ENCODE measurements at regions not wholly inside any gene's neighbourhood (a gene's known extent, or its start where the extent isn't known, plus 50 kb on each side); places are given as distances from the start of the nearest gene placed in this dataset.

GRCh38 chr1:221164029-221164428 is 284.8 kb downstream of the HLX start:
- Mint-ChIP-seq H3K27me3 (no peaks in the 10 kb centered on the region), H3K9me3 (no peaks in the 10 kb centered on the region)

DNA sequence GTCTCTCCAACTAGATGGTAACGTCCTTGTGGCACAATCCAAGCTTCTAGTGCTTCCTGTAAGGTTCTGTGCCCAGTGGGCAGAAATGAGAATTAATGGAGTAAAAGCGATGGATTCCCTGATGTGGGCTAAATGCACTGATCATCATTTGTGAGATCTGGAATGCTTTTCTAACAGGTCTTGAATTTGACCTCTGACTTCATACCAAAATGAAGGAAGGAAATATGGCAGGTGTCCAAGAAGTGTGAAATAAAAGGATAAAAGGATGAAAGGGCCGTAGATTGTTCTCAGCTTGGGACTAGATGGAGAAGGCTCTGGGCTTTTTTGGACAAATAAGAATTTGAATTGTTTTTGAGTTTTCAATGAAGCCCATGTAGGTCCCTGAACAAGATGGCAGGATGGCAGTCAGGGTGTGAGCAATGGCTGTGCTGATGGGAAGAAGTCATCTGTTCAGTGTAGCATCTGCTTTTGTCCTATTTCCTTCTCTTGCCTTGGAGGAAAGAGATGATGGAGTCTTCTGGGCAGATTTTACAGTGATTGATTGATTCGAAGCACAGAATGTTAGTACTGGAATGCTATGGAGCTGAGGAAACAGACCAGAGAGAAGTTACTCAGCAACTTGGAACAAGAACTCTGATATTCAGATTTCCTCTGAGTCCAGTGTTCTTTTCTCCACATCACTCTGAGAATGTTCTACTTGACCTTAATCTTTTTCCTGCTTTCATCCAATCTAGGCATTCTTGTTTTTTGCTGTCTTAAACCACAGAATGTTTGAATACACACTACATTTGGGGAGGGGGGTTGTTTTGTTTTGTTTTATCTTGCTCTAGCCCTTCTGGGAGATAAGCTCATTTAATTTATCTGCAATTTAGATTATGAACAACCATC is 286.0 kb downstream of the HLX start:
- no peak overlapping the region for H3K27ac Mint-ChIP-seq
- H3K4me3 Mint-ChIP-seq, result no peak overlapping the region
- H3K36me3 Mint-ChIP-seq, result no peaks in the 10 kb centered on the region
- no peaks in the 10 kb centered on the region for H3K9me3 Mint-ChIP-seq
- no peaks in the 10 kb centered on the region for H3K4me1 Mint-ChIP-seq
- no peaks in the 10 kb centered on the region for H3K27me3 Mint-ChIP-seq

More at GRCh38 chr1:221164029-221164428, 284.8 kb downstream of the HLX start:
- Mint-ChIP-seq H3K36me3 (no peaks in the 10 kb centered on the region), H3K27ac (no peak overlapping the region), H3K4me3 (no peak overlapping the region), H3K4me1 (no peaks in the 10 kb centered on the region)

- Mint-ChIP-seq H3K4me3 (no peak overlapping the region), H3K36me3 (no peaks in the 10 kb centered on the region), H3K4me1 (no peaks in the 10 kb centered on the region), H3K27me3 (no peaks in the 10 kb centered on the region), H3K27ac (no peak overlapping the region), H3K9me3 (no peaks in the 10 kb centered on the region)
Measured at GRCh38 chr1:221165839-221166500, 286.7 kb downstream of the HLX start.

- Mint-ChIP-seq H3K36me3 (no peaks in the 10 kb centered on the region), H3K27me3 (no peaks in the 10 kb centered on the region), H3K4me1 (no peaks in the 10 kb centered on the region), H3K4me3 (no peak overlapping the region), H3K27ac (no peak overlapping the region), H3K9me3 (no peaks in the 10 kb centered on the region)
Measured at GRCh38 chr1:221166559-221167318, 287.5 kb downstream of the HLX start.

DNA sequence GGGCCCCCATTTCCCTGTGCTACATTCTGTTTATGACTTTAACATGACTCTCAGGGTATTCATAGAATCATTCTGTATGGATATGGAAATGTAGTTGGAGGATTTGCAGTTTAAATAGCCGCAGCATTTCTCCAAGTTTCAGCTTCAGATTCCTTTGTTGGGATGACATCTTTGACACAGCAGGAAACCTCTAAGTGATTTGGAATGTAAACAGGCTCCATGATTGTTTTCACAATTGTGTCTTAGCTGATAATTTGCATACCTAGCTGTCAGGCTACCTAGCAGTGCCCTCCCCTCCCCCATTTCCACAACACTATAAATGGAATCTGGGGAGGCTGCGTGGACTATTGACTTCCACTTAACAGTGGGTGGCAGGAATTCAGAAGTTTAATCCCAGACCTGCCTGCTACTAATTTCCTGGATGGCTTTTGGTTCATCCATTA is 290.2 kb downstream of the HLX start:
- H3K27ac Mint-ChIP-seq, result no peak overlapping the region
- no peak overlapping the region for H3K4me3 Mint-ChIP-seq
- H3K4me1 Mint-ChIP-seq, result no peaks in the 10 kb centered on the region
- H3K9me3 Mint-ChIP-seq, result no peaks in the 10 kb centered on the region
- H3K36me3 Mint-ChIP-seq, result no peaks in the 10 kb centered on the region
- H3K27me3 Mint-ChIP-seq, result no peaks in the 10 kb centered on the region

GRCh38 chr1:221170171-221170570 is 290.9 kb downstream of the HLX start:
- Mint-ChIP-seq H3K27me3 (no peaks in the 10 kb centered on the region), H3K27ac (no peak overlapping the region), H3K9me3 (no peaks in the 10 kb centered on the region), H3K4me3 (no peak overlapping the region), H3K4me1 (no peaks in the 10 kb centered on the region), H3K36me3 (no peaks in the 10 kb centered on the region)

- no peaks in the 10 kb centered on the region for H3K27me3 Mint-ChIP-seq
- H3K27ac Mint-ChIP-seq, result no peak overlapping the region
- no peaks in the 10 kb centered on the region for H3K36me3 Mint-ChIP-seq
- no peak overlapping the region for H3K4me3 Mint-ChIP-seq
- no peaks in the 10 kb centered on the region for H3K4me1 Mint-ChIP-seq
- H3K9me3 Mint-ChIP-seq, result no peaks in the 10 kb centered on the region
Measured at GRCh38 chr1:221171768-221172167, 292.5 kb downstream of the HLX start.

- Mint-ChIP-seq H3K4me3 (no peak overlapping the region), H3K27me3 (no peaks in the 10 kb centered on the region), H3K9me3 (no peaks in the 10 kb centered on the region)
Measured at GRCh38 chr1:221172841-221173240, 293.6 kb downstream of the HLX start.

DNA sequence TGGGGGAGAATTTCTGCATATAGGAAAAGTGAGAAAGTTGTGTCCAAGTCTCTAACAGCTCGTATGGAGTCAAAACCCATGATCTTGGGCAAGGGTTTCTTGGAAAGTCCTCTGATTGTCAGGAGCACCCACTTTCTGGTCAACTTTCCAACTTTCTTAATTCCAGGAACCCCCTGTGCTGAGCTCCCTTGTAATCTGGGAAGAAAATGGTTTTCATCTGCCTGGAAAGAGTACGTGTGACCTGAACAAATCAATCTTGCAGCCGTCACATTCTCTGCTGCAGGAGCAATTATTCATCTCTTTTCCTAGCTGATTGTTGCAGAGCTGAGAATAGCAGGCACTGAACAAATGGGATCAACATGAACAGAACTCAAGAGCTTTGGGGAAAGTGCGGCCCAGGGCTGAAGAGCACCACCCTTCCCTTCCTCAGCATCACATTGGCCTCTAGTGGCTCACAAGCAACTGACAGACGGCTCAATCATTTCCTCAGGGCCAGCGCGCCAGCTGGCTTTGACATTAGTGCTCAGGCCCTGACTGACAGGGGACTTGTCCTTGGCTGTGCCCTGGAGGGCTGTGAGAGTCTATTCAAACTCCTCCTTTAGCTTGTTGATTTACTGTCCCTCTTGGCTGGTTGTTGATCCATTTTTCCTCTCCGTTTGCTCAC is 295.2 kb downstream of the HLX start:
- H3K27me3 Mint-ChIP-seq, result peaks cover 2% of the 10 kb centered on the region
- H3K9me3 Mint-ChIP-seq, result no peaks in the 10 kb centered on the region
- no peaks in the 10 kb centered on the region for H3K4me1 Mint-ChIP-seq
- no peaks in the 10 kb centered on the region for H3K36me3 Mint-ChIP-seq
- H3K27ac Mint-ChIP-seq, result no peak overlapping the region
- no peak overlapping the region for H3K4me3 Mint-ChIP-seq

More at GRCh38 chr1:221172841-221173240, 293.6 kb downstream of the HLX start:
- Mint-ChIP-seq H3K4me1 (no peaks in the 10 kb centered on the region), H3K36me3 (no peaks in the 10 kb centered on the region), H3K27ac (no peak overlapping the region)

DNA sequence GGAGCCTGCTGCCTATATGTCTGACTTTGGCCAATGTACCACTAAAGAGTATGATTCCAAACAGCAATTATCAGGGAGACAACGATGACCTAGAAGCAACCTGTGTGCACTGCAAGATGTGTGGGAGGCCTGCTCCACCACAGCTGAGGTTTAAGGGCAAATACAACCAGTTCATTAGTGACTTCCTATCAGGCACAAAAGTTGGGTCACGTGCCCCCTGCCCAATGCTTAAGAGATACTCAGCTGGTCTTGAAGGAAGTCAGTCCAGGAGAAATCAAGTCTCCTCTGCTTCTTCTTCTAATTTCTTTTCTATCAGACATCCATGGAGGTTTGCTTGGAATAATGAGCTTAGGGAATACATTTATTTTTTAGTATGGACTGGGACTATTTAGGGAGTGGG is 296.0 kb downstream of the HLX start:
- H3K36me3 Mint-ChIP-seq, result no peaks in the 10 kb centered on the region
- H3K4me3 Mint-ChIP-seq, result no peak overlapping the region
- H3K27me3 Mint-ChIP-seq, result peaks cover 2% of the 10 kb centered on the region
- H3K4me1 Mint-ChIP-seq, result no peaks in the 10 kb centered on the region
- no peak overlapping the region for H3K27ac Mint-ChIP-seq
- H3K9me3 Mint-ChIP-seq, result no peaks in the 10 kb centered on the region

- H3K9me3 Mint-ChIP-seq, result no peaks in the 10 kb centered on the region
- no peak overlapping the region for H3K4me3 Mint-ChIP-seq
- peaks cover 8% of the 10 kb centered on the region for H3K27me3 Mint-ChIP-seq
- no peaks in the 10 kb centered on the region for H3K4me1 Mint-ChIP-seq
- H3K36me3 Mint-ChIP-seq, result no peaks in the 10 kb centered on the region
- H3K27ac Mint-ChIP-seq, result no peak overlapping the region
Measured at GRCh38 chr1:221180704-221181368, 301.6 kb downstream of the HLX start.

DNA sequence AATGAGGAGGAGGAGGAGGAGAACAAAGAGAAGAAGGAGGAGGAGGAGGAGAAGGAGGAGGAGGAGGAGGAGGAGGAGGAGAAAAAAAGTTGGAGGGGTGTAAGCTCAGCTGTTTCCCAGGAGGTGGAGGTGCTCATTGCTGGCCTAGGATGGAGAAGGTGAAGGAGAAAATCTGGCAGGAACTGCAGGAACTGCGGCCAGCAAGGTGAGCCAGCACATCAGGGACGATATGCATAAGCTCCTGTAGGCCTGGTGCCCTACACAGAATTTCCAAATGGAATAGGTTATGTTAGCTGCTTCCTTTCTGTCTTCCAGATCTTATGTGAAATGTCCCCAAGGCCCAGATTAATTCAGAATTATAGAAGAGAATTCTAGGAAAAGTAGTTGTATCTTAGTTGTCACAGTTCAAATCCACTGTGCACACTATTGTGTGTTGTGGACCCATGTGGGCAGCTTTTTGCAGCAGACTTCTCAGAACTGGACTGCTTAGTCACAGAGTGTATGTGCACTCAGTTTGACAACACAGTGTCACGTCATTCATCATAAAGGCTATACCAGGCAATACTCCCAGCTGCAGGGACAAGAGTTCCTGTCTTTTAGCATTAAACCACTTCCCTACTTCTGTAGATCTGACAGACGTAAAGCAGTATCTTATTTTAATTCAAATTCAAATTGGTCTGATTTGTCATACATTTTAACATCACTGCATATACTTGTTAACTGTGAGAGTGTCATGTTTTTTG is 303.7 kb downstream of the HLX start:
- Mint-ChIP-seq H3K27ac (no peak overlapping the region), H3K4me3 (no peak overlapping the region), H3K36me3 (no peaks in the 10 kb centered on the region), H3K4me1 (no peaks in the 10 kb centered on the region), H3K27me3 (peaks cover 8% of the 10 kb centered on the region), H3K9me3 (no peaks in the 10 kb centered on the region)

DNA sequence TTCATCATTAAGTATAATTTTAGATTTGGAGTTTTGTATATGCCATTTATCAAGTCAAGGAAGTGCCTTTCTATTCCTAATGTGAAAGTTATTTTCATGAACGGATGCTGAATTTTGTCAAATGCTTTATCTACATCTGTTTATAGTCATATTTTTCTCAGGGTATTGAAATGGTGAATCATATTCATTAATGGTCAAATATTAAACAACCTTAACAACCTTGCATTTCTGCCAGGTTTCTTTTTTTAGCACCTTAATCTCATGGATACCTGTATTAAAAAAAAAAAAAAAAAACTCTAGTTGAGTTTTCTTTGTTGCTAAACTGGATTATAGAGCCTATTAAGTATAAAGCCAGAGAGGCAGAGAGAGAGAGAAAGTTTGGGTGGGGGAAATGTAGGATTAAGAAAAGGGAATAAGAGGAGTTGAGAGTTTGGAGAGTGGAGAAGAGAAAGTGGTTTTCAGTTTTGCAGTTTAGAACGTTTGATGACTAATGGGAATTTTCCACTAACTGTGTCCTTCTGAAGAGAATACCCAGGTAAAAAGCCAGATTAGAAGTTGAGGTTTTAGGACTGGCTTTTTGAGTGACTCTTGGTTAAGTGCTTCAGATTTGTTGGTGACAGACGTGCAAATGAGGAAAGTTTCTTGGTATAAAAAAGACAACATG is 305.0 kb downstream of the HLX start:
- H3K27ac Mint-ChIP-seq, result no peak overlapping the region
- H3K4me1 Mint-ChIP-seq, result no peaks in the 10 kb centered on the region
- H3K9me3 Mint-ChIP-seq, result no peaks in the 10 kb centered on the region
- no peaks in the 10 kb centered on the region for H3K36me3 Mint-ChIP-seq
- H3K4me3 Mint-ChIP-seq, result no peak overlapping the region
- H3K27me3 Mint-ChIP-seq, result peaks cover 6% of the 10 kb centered on the region

DNA sequence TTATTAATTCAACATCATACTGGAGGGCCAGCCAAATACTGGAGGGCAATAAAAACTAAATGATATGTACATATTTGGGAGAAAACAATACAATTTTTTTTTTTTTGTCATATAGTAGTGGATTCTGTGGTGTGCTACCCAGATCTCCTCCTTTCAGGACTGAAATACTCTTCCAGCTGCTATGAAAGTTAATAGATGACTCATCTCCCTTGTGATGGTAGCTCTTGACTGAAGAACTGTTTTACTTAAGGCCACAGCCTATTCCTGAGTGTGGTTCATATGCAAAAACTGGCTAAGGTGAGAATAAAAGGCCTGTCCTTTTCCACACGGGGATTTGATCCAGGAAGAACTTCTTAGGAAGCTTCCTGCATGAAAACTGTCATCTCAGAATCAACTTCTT is 307.9 kb downstream of the HLX start:
- Mint-ChIP-seq H3K27me3 (peaks cover 2% of the 10 kb centered on the region), H3K36me3 (no peaks in the 10 kb centered on the region), H3K27ac (no peak overlapping the region), H3K9me3 (no peaks in the 10 kb centered on the region), H3K4me3 (no peak overlapping the region), H3K4me1 (no peaks in the 10 kb centered on the region)

Data from activated naive CD4-positive, alpha-beta T cell treated with anti-CD3 and anti-CD28 coated beads, Interleukin-2, amount 50 U/mL, for 24 hours (primary cell).